NB4 (cell line): ENCODE measurements at regions not wholly inside any gene's neighbourhood (a gene's known extent, or its start where the extent isn't known, plus 50 kb on each side); places are given as distances from the start of the nearest gene placed in this dataset.

Source experiments
- DNase-seq: peaks from one replicate; pipeline ENCODE4 v3.0.0; 2010; ENCODE audit warnings: low read depth
- H3K4me3 ChIP-seq: one replicate; pipeline ENCODE4 v1.5.1; 2011; ENCODE audit warnings: mild to moderate bottlenecking, low read depth, low read length, moderate library complexity
- MAX ChIP-seq: IDR thresholded peaks from 2 replicates; pipeline ENCODE4 v1.6.1; 2011; ENCODE audit warnings: low read depth, low read length
- MYC ChIP-seq: IDR thresholded peaks from 2 replicates; pipeline ENCODE4 v1.6.1; 2011; ENCODE audit warnings: low read depth, low read length
- POLR2A ChIP-seq: IDR thresholded peaks from 2 replicates; pipeline ENCODE4 v1.6.1; 2011; ENCODE audit warnings: mild to moderate bottlenecking; ENCODE audit not compliant: insufficient read length; ENCODE audit errors: extremely low read depth
- TF ChIP-seq, protein P1 (sequence below): IDR thresholded peaks from one replicate; pipeline ENCODE4 v1.5.1; 2012; ENCODE audit warnings: low read depth, low read length

DNA sequence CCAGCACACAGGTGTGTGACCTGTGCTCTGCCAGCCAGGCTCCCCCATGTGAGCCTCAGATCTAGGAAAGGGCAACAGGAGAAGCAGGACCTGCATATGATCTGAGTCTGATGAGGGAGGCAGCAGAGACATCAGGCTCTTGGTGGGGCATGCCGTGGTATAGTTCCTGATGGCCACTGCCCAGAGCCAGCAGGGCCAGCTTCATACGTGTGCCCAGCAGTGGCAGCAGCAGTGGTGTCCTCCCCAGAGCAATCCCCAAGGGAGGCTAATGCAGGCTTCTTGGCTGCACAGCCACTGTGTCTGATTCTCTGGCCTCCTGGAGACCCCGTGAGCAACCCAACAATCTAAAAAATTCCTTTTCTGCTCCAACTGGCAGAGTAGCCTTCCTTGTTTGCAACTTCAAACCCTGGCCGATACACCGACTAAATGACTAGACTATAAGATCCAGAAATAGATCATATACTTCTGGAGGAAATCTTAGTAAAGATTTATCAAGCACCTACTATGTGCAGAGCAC lies 230.6 kb upstream of the ZMIZ1 start:
- TF ChIP-seq, protein P1, sequence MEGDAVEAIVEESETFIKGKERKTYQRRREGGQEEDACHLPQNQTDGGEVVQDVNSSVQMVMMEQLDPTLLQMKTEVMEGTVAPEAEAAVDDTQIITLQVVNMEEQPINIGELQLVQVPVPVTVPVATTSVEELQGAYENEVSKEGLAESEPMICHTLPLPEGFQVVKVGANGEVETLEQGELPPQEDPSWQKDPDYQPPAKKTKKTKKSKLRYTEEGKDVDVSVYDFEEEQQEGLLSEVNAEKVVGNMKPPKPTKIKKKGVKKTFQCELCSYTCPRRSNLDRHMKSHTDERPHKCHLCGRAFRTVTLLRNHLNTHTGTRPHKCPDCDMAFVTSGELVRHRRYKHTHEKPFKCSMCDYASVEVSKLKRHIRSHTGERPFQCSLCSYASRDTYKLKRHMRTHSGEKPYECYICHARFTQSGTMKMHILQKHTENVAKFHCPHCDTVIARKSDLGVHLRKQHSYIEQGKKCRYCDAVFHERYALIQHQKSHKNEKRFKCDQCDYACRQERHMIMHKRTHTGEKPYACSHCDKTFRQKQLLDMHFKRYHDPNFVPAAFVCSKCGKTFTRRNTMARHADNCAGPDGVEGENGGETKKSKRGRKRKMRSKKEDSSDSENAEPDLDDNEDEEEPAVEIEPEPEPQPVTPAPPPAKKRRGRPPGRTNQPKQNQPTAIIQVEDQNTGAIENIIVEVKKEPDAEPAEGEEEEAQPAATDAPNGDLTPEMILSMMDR = no peak
- TF ChIP-seq MAX (no peak), MYC (no peak), POLR2A (no peak)
- DNase-seq = no peak

GRCh38 chr10:78843495-78843894 lies 225.3 kb upstream of the ZMIZ1 start:
- no peak for DNase-seq
- TF ChIP-seq MAX (no peak), POLR2A (no peak), MYC (no peak)
- TF ChIP-seq, protein P1 = no peak
- no peak overlapping the region for H3K4me3 ChIP-seq

More for the DNA sequence above, 230.6 kb upstream of the ZMIZ1 start:
- no peak overlapping the region for H3K4me3 ChIP-seq

DNA sequence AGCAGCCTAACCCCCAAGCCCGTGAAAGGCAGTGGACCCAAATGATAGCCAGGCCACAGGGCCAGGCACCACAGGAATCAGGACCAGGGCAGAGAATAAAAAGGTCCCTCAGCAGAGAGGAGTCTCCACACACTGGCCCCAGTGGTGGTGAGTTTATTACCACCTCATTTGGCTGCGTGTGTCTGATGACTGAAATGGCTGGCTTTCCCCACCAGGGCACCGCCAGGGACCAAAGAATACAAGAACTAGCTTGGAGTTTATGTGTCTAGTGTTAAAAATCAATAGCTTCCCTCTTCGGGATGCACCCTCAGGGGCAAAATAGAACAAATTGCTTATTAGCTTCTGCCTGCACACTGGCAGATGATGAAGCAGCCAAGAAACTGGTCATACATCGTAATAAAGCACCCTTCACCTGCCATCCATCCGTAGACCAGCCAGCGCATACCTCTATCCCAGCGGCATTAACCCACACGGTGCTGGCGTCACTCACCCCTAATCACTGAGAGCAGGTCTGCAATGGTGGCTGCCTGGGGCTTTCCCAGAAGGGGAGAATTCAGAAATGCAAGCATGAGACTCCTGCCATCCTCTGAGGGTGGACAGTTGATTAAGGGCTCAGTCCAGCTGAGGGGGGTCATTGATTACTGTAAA lies 223.7 kb upstream of the ZMIZ1 start:
- H3K4me3 ChIP-seq = no peak overlapping the region
- TF ChIP-seq MYC (no peak), POLR2A (no peak), MAX (no peak)
- TF ChIP-seq, protein P1 = no peak
- peak; percentile 21 for DNase-seq

- TF ChIP-seq MAX = no peak
- no peak for TF ChIP-seq POLR2A
- TF ChIP-seq, protein P1 = no peak
- no peak for TF ChIP-seq MYC
These were observed 222.7 kb upstream of the ZMIZ1 start for GRCh38 chr10:78846071-78846470.

DNA sequence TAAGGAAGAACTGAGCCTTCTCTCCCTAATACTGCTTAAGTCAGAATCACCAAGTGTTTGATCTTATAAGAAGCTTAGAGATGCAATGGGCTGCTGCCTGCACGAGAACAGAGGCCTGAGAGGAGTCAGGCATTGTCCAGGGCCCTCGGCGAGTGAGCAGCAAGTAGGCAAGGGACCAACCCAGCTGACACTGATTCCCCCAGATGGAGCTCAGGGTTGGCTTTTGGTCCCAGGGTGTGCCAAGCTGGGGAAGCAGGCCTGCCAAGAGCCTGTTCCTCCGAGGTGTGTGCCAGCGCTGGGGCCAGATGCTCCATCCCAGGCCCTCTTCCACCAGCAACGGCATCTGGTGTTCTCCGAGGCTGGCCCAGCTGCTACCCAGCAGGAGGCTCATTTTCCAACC lies 222.0 kb upstream of the ZMIZ1 start:
- H3K4me3 ChIP-seq = no peak overlapping the region
- TF ChIP-seq MYC (no peak), MAX (no peak), POLR2A (no peak)
- TF ChIP-seq, protein P1 = no peak
- no peak for DNase-seq

More at GRCh38 chr10:78846071-78846470, 222.7 kb upstream of the ZMIZ1 start:
- no peak for DNase-seq
- H3K4me3 ChIP-seq = no peak overlapping the region

- no peak for DNase-seq
- H3K4me3 ChIP-seq = no peak overlapping the region
- TF ChIP-seq MYC (no peak), POLR2A (no peak), MAX (no peak)
- TF ChIP-seq, protein P1 = no peak
These were observed 221.3 kb upstream of the ZMIZ1 start for GRCh38 chr10:78847485-78847884.
